ENCODE measurements at regions not wholly inside any gene's neighbourhood (a gene's known extent, or its start where the extent isn't known, plus 50 kb on each side); places are given as distances from the start of the nearest gene placed in this dataset.
"Not testable (repeated sequence)": the region's sequence is repeated elsewhere in the genome, so short reads cannot be mapped to it uniquely, and the experiment has no call there.

DNA sequence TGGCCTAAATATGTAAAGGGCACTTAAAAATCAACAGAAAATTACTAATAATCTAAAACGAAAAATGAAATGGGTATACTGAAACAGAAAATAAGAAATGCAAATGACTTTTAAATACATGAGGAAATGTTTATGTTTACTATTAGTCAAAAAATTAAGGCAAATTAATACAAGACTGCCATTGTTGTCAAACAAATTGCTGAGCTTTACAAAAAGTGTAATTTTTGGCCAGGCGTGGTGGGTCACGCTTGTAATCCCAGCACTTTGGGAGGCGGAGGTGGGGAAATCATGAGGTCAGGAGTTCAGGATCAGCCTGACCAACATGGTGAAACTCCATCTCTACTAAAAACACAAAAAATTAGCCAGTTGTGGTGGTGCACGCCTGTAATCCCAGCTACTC, 343.9 kb upstream of the SGO1 start:
- DNase-seq, result no peak

DNA sequence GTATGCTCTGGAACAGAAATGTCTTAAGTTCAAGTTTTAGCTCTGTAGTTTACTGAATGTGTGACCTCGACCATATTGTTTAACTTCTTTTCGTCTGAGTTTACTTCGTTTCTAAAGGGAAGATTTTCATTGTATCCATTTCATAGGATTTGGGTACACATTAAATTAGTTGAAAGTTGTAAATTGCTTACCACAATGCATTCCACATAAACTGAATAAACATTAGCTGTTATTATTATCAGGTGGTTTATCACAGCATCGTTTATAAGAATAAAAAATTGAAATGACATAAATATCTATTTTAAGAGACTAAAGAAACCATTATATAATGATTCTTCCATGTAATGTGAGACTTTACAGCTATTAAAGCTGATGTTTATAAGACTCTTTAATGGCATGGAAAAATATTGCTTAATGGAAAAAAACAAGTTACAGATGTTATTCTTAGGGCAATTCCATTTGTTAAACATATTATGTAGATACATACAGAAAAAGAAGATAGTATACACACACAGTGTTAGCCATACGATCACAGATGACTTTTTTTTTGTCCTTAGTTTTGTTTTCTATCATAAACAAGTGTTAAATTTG, 342.3 kb upstream of the SGO1 start:
- no peak for DNase-seq

- DNase-seq, result no peak
These were observed 341.4 kb upstream of the SGO1 start for GRCh38 chr3:20527368-20527767.

DNA sequence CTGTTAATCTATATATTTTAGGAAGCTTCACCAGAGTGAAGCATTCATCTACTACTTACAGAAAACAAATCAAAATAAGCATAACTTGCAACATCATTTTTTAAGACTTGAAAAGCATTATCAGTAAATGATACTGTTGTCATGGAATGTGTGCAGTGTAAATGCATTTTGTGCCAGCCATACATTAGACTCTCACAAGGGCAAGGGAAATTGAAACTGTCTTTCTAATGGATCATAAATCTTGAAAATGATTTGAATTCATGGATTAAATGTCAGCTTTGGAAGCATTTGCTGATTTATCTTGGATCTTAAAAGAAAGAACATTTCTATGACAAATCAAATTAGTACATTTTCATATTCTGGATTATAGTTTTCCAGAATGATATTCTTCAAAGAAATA, 338.3 kb upstream of the SGO1 start:
- DNase-seq, result no peak

- no peak for DNase-seq
These were observed 337.3 kb upstream of the SGO1 start for GRCh38 chr3:20523293-20523692.

GRCh38 chr3:20517316-20517715, 331.3 kb upstream of the SGO1 start:
- DNase-seq, result not testable (repeated sequence)

- no peak for DNase-seq
These were observed 330.3 kb upstream of the SGO1 start for GRCh38 chr3:20516311-20516710.

DNA sequence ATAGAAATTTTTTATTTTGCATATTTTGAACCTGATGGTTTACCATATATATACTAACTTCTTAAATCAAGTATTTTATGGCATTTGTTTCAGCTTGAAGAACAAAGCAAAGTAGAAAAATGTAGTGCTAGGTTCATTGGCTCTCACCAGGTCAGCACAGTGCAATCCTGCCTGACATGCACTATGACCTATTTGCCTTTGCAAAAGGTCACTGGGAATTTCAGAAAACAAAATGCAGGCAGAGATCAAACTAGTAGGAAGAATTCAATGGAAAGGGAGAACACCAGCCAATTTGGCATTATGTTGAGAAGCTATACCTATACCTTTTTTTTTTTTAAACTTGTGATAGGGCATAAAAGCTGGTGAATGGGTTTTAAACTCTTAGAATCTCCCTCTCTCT, 329.8 kb upstream of the SGO1 start:
- DNase-seq, result no peak

DNA sequence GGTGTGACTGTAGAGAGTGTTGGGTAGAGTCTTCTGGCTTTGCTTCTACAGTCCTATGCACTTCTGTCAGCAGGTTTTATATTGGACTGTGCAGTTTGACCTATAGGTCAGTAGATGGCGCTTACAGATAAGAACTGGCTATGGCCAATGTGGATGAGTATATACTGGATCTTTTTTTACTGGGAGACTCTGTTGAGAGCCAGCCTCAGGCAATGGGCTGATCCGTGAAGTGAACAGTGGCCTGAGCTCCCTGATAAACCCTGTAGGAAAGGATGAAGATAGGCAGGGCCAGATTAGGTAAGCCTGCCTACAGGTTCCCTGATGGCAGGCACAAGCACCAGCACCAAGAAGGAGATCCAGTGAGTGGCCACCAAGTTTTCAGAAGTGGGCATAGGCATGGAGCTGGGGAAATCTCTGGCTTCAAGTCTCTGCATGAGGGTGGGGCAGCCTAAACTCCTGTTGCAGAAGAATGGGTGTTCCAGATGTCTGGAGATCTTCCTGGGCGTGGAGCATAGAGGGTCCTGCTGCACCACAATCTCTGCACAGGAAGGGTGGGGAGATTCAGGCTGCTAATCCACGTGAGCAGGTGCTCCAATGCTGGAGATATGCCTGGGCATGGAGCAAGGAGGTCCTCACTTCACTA, 326.0 kb upstream of the SGO1 start:
- no peak for DNase-seq

GRCh38 chr3:20510396-20510795, 324.4 kb upstream of the SGO1 start:
- DNase-seq, result no peak

DNA sequence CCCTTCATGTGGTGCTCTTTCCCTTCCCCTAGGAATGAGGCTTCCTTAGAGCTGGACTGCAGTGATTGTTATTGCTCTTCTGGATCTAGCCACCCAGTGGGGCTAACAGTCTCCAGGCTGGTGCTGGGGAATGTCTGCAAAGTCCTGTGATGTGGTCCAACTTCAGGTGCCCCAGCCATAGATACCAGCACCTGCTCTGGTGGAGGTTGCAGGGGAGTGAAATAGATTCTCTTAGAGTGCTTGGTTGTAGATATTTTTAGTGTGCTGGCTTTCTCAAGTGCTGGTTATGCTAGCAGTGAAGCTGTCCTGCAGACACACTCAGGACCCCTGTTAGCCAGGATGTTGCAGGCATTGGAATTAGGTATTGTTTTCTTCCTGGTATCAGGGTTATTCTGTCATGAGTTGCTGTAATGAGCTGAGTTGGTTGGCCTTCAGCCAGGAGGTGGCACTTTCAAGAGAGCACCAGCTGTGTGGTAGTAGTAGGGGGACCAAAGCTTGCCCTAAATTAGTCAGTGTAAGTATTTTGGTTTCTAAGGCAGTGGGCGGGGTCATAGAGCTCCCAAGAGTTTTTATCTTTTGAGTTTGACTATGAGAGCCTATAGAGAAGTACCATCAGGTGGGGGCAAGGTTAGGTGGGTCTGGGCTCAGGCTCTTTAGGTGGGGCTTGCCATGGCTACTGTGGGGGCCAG, 317.5 kb upstream of the SGO1 start:
- DNase-seq, result no peak

- no peak for DNase-seq
These were observed 305.0 kb upstream of the SGO1 start for GRCh38 chr3:20490996-20491395.

GRCh38 chr3:20488151-20488550, 302.1 kb upstream of the SGO1 start:
- no peak for DNase-seq

DNA sequence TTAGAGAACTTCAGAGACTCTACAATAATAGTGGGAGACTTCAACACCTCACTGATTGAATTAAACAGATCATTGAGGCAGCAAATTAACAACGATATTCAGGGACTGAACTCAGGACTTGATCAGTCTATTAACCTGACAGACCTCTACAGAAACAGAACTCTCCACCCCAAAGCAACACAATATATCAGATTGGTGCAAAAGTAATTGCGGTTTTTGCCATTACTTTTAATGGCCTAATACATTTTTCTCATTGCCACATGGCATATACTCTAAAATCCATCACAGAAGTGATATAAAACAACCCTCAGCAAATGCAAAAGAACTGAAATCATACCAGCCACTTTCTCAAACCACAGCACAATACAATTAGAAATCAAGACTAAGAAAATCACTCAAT, 298.1 kb upstream of the SGO1 start:
- no peak for DNase-seq

- no peak for DNase-seq
These were observed 296.3 kb upstream of the SGO1 start for GRCh38 chr3:20482350-20482749.

DNA sequence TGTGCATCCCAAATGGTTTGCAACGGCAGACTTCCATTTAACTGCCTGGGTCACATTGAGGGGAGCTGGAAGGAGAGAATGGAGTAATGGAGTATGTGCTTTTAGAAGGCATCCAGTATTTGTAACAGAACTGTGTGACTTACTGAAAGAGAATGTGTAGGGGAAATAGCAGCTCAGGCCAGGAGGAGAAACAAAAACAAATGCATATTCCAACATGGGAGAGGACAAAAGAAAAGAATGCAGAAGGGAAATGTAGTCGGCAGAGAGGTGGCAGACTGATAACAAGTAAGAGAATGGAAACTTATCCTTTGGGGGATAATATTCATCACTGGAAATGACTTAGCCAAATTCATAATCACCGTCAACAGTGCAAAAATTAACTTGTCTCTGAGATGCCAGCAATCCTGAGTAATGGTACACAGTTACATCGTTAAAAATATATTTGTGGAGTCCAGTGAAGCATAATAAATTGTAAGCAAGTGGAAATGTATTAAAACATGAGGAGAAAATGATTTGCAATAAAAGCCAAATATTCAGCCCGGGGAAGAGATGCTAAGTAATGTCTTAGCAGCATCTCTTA, 294.9 kb upstream of the SGO1 start:
- DNase-seq, result no peak

DNA sequence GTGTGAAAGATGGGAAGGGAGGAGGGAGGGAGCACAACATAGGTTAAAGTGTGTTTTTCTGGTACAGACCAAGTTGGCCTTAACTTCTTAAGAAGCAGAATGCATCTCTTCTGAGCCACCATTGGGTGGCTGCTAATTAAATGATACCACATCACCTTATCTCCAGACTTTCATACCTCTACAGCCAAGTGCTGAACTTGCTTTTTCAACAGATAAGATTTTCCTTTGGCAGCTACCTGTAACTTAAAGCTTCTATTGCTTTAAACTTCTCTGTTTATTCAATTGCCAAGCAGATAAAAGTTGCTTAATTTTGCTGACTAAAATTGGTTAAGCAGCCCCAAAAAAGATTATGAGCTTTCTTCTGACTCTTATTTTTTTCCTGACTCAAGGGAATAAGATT, 292.4 kb upstream of the SGO1 start:
- no peak for DNase-seq

GRCh38 chr3:20464237-20464636, 278.2 kb upstream of the SGO1 start:
- not testable (repeated sequence) for DNase-seq

DNA sequence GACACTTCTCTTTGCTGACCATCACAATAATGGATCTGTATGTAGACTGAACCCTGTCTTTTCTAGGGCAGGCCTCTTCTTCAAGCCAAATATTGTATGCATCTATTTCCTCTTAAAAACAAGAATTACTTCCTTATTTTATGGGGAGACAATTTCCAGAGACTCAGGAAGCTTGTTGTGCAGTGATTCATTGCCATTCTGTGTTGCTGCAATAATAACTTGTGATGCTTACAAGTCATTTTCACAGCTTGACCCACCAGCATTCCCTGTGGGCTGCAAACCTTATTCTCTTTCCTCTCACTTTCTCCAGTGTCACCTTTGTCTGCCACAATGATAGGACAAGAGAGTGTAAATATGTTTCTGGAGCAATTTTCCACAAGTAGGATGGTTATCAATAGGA, 276.7 kb upstream of the SGO1 start:
- DNase-seq, result no peak

DNA sequence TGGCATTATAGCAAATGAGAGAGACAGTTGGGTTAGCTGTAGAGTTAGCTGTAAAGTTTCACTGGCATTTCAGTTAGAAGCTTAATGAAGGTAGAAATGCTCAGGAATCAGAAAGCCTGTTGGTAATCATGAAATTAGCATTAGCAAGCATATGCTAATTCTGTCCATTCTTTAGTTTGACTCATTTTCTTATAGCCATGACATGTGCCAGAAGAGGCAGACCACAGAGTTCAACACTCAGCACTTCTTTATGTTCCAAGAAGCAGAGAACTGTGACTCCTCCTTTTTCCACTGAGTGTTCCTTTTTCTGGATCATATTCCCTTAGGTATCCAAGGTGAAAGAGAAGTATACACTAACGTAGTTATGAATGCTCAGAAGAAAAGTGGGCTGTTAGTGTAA, 276.2 kb upstream of the SGO1 start:
- DNase-seq, result no peak

DNA sequence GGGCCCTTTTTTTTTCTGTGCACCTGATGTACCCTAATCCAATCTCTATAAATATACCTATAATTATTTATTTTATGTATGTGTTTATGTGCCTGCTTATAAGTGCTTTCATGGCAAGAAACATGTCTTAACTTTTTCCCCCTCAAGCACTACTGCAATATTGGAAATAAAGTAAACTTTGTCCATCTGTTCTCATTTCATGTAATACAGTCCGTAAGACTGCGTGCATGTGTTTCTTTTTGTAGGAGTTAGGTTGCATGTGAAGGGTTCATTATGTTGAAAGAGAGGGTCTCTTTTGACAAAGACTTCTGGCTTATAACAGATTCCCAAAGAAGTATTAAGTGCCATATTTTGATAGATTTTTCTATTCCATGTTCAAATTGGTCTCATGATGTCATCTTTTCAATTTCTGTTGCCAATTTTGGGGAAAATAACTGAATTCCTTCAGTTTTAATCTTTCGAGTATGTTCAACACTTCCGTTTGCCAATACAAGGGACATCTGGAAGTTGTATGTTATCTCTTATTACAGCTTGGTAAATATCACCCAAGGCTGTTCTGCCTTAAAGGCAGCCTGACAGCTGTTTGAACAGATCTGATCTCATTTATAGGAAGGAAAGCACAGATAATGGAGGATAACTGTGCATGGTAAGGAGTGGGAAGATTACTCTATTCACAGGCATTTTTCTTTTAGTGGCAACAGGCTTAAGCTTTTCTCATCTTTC, 273.1 kb upstream of the SGO1 start:
- DNase-seq, result no peak

GRCh38 chr3:20456511-20456910, 270.5 kb upstream of the SGO1 start:
- no peak for DNase-seq

DNA sequence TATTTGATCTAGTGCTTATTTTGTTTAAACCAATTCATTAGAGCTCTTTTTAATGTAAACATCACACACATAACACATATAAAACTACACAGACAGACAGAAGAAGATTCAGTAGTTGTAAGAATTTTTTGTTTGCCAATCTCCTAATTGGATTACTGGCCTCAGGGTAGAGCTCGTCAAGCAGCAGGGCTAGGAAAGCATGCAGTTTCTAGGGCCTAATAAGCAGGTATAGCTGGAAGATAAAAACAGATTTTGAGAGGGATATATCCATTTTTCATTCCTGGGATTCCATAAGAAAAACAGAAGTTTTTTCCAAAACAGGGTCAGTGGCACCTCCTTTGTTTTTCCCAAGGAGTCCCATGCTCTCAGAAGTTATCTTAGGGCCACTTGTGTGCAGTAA, 265.2 kb upstream of the SGO1 start:
- no peak for DNase-seq

DNA sequence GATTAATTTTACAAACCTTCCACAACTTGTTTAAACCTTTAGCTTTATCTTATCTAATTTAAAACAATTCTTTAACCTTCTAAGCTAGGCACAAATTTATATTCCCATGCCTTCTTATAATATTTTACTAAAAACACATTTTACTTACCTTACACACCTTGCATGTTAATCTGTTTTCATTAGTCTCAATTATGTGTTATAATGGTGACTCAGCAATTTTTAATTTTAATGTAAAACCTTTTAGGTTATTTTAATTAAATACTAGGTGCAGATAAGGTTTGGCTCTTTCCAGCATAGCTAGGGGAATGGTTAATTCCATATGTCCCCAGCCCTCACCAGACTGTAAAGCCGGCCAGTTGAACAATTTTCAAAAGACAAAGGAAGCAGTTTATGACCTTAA, 264.6 kb upstream of the SGO1 start:
- DNase-seq, result no peak

Measured in activated CD4-positive, alpha-beta T cell treated with anti-CD3 and anti-CD28 coated beads, Interleukin-2, amount 50 U/mL, for 4 hours (primary cell).